ENCODE measurements at regions not wholly inside any gene's neighbourhood (a gene's known extent, or its start where the extent isn't known, plus 50 kb on each side); places are given as distances from the start of the nearest gene placed in this dataset.
"Not testable (repeated sequence)": the region's sequence is repeated elsewhere in the genome, so short reads cannot be mapped to it uniquely, and the experiment has no call there.

DNA sequence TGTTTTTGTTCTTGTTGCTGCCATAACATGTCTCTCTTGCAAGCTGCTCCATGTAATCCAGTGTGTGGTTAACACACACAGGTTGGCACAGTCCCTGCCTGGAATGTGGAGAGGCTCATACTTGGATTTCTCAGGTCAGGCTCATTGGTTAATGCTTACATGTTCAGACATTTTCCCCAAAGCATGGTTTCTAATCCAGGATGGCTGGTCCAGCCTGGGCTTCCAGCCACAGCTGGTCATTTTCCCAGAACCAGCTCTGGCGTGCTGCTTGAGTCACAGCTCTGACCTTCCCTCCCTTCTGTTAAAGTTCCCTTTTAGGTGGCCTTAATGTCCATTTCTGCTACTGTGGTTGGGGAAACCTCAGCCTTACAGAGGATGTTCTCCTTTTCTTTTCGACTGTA is 294.3 kb downstream of the TAF11L14 start:
- no peak for DNase-seq
- in situ Hi-C loops (cut with MboI; ENCODE audit: low pct_unique_long_range_greater_than_20kb, low sequenced_read_pairs): no loop called here

DNA sequence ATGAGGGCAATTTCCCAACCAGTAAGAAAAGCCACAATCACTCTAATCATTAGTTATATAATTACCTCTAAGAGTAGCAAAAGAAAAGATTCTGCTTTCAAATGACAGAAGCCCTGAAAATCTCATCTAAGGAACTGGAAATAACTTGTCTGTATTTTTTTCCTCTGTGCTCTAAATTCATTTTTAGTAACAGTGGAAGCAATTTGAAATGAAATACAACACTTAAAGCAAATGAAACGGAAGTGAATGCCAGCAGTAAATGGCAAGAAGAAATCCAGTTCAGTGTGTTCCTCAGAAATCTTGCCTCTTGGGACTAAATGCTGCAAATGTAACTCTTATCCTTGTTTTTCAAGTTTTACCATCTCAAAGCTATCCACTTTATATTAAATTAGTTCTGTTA is 294.9 kb downstream of the TAF11L14 start:
- in situ Hi-C loops (cut with MboI; ENCODE audit: low pct_unique_long_range_greater_than_20kb, low sequenced_read_pairs): no loop called here
- no peak for DNase-seq

DNA sequence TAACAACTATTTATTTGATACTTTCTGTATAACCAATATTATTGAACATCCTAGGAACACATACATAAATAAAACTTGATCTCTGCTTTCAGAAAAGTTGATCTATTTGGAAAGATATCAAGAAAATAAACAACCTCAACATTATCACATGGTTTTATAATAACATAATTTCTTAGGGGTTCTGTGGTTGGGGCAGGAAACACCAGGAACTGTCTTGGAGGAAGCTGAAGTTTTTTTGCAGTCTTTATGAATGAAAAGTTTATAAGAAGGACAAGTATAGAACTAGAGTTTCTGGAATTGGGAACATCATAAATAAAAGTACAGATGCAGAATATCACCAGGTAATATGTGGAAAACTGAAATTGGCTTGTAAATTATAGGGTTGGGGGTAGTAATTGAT is 296.1 kb downstream of the TAF11L14 start:
- in situ Hi-C loops (cut with MboI; ENCODE audit: low pct_unique_long_range_greater_than_20kb, low sequenced_read_pairs): no loop called here

DNA sequence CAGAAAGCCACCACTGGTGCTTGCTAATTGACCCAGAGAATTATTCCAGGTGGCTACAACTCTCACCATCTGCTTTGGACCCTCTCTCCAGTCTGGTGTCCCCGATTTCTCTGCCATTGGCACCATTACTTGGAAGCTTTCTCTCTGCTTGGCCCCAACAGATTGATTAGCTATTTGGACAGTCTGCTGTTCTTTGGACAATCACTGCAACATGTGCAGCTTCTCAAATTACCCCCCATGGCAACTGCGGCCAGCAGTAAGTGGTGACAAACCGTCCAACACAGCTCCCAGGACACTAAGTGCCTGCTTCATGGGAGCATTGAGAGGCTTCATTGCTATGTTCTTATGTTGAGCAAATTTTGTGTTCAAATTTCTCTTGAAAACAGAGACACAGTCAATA is 309.8 kb downstream of the TAF11L14 start:
- in situ Hi-C loops (cut with MboI; ENCODE audit: low pct_unique_long_range_greater_than_20kb, low sequenced_read_pairs): no loop called here
- DNase-seq: no peak

More for the DNA sequence above, 296.1 kb downstream of the TAF11L14 start:
- DNase-seq: no peak

DNA sequence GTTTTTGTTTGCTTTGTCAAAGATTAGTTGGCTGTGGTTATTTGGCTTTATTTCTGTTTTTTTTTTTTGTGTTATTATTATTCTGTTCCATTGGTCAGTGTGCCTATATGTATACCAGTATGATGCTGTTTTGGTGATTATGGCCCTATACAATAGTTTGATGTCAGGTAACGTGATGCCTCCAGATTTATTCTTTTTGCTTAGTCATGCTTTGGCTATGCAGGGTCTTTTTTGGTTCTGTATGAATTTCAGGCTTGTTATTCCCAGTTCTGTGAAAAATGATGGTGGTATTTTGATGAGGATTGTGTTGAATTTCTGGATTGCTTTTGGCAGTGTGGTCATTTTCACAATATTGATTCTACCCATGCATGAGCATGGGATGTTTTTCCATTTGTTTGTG is 312.8 kb downstream of the TAF11L14 start:
- DNase-seq: no peak
- in situ Hi-C loops (cut with MboI; ENCODE audit: low pct_unique_long_range_greater_than_20kb, low sequenced_read_pairs): no loop called here

DNA sequence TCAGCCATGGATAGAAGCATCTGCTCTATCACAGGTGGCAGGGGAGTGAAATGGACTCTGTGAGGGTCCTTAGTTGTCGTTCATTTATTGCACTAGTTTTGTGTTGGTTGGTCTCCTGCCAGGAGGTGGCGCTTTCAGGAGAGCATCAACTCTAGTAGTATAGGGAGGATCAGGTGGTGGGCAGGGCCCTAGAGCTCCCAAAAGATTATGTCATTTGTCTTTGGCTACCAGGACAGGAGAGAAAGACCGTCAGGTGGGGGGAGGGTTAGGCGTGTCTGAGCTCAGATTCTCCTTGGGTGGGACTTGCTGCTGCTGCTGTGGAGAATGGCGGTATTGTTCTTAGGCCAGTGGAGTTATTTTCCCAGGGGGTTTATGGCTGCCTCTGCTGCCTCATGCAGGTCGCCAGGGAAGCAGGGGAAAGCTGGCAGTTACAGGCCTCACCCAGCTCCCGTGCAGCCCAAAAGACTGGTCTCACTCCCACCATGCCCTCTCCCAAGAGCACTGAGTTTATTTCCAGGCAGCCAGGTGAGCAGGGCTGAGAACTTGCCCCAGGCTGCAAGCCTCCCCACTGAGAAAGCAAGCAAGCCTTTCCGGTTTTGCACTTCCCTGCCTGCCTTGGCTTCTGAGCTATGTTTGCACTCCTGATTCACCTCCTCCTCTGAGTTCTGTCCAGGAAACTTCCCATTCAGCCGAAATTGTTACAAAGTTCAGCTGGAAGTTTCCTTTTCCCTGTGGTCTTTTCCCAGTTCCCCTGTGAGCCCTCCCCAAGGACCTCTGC is 317.3 kb downstream of the TAF11L14 start:
- in situ Hi-C loops (cut with MboI; ENCODE audit: low pct_unique_long_range_greater_than_20kb, low sequenced_read_pairs): no loop called here
- DNase-seq: peak; percentile 17

DNA sequence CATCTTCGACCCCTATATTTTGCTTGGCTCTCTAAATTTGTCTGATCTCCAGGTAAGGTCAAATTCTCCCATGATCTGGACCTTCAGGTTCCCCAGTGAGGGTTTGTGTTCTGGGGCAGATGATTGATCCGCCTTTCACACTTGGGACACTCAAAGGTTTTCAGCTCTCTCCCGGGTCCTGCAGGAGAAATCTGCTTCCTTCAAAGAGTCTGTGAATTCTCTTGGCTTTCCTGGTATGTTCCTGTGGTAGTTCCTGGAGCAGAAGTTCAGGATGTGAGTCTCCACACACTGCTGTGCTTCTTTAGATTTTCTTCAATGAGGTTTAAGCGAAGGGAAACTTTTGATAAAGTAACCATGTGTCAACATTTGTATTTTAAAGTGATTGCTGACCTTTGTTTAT is 318.0 kb downstream of the TAF11L14 start:
- no peak for DNase-seq
- in situ Hi-C loops (cut with MboI; ENCODE audit: low pct_unique_long_range_greater_than_20kb, low sequenced_read_pairs): no loop called here

DNA sequence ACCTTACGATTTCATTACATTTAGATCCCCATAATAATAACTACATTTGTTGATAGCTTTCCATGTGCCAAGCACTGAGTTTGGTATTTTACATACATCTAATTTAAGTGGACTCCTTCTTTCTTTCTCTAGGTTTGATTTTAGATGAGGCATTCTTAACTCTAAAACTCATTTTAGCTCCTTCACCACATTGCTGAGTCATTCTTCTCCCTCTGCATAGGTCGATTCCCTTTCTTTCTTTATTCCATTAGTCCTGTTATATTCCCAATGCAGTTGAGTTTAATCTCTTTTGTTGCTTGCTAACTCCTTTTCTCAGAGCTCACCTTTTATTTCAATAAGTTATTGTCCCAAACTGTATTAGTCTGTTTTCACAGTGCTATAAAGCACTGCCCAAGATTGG is 329.8 kb downstream of the TAF11L14 start:
- in situ Hi-C loops (cut with MboI; ENCODE audit: low pct_unique_long_range_greater_than_20kb, low sequenced_read_pairs): no loop called here
- no peak for DNase-seq

DNA sequence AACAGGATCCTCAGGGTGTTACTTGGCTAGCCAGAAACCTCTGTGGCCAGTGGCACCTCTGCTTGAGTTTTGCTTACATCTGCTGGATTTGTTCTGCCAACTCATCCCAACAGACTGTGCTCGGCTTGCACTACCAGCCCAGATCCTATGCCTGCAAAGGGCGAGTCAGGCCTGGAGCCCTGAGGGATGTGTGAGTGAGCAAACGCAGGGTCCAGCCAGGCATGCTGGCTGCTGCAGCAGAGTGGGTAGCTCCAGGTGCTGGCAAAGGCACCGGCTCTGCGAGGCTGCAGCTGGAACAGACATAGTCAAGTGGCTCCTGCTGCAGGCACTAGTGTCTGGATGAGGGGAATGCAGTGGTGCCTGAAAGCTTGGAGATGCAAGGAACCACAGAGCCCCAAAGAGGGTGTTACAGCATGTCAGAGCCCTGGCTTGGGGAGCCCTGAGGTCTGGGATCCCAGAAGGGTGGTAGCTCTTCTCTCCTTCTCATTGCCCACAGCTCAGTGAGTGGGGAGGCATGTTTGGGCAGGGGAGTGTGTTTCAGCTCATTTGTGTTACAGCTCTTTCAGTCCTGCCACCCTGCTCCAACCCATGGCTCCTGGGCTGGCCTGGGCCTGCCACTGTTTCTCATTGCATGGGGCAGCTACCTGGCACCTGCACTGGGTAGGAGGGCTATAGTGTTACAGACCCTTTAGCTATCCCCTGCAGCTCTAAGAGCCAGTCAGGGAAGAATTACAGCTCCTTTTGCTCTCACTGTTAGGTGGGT is 332.6 kb downstream of the TAF11L14 start:
- in situ Hi-C loops (cut with MboI; ENCODE audit: low pct_unique_long_range_greater_than_20kb, low sequenced_read_pairs): no loop called here
- DNase-seq: no peak

DNA sequence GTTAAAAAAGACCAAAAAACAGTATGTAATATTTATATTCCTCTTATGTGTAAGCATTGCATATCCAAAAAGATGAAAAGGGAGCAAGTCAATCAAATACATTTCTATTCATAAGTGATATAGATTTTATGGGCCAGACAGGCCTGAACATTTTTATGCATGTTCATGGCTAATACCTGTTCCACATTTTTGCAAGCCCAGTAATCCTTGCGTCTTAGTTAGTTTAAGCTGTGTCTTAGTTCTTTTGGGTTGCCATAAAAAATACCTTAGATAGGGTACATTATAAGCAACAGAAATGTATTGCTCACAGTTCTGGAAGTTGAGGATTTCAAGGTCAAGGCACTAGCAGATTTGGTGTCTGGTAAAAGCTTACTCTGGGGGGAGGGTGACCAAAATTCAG is 342.1 kb downstream of the TAF11L14 start:
- in situ Hi-C loops (cut with MboI; ENCODE audit: low pct_unique_long_range_greater_than_20kb, low sequenced_read_pairs): no loop called here
- DNase-seq: no peak

DNA sequence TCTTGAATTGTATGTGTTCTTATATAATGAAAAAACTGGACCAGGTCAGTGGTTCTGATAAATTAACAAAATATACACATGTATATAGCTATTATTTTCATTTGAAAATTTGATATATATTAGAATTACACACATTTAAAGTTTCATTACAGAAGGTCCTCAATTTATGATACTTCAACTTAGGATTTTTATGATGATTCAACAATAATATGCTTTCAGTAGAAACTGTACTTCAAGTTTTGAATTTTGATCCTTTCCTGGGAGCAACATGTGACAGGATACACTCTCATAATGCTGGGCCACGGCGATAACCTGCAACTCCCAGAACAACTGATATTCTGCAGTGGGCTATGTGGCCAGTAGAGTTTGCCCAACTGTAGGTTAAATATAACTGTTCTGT is 344.7 kb downstream of the TAF11L14 start:
- in situ Hi-C loops (cut with MboI; ENCODE audit: low pct_unique_long_range_greater_than_20kb, low sequenced_read_pairs): no loop called here
- no peak for DNase-seq

DNA sequence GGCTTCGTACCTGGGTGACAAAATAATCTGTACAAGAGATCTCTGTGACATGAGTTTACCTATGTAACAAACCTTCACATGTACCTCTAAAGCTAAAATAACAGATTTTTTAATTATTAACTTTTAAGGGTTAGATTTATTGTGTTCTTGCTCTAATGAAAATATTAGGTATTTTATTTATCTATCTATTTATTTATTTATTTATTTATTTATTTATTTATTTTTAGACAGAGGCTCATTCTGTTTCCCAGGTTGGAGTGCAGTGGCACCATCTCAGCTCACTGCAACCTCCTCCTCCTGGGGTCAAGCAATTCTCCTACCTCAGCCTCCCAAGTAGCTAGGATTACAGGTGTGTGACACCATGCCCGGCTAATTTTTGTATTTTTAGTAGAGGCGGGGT is 348.4 kb downstream of the TAF11L14 start:
- in situ Hi-C loops (cut with MboI; ENCODE audit: low pct_unique_long_range_greater_than_20kb, low sequenced_read_pairs); DNase-seq: not testable (repeated sequence)

DNA sequence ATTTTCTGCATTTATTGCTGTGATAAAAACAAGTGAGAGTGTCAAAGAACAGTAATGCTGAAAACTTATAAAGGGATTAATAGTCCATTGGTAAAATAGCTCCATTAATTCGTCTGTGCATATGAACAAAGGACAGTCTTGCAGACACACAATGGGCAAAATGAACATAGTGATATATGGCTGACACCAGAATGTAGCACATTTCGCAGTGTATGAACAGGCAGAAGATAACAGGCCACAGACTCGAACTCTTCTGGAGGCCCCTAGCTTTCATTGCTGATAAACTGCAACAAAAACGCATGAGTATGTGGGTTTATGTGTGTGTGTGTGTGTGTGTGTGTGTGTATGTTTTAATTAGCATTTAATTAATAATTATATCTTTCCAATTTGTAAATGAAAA is 354.8 kb downstream of the TAF11L14 start:
- DNase-seq: no peak
- in situ Hi-C loops (cut with MboI; ENCODE audit: low pct_unique_long_range_greater_than_20kb, low sequenced_read_pairs): no loop called here

DNA sequence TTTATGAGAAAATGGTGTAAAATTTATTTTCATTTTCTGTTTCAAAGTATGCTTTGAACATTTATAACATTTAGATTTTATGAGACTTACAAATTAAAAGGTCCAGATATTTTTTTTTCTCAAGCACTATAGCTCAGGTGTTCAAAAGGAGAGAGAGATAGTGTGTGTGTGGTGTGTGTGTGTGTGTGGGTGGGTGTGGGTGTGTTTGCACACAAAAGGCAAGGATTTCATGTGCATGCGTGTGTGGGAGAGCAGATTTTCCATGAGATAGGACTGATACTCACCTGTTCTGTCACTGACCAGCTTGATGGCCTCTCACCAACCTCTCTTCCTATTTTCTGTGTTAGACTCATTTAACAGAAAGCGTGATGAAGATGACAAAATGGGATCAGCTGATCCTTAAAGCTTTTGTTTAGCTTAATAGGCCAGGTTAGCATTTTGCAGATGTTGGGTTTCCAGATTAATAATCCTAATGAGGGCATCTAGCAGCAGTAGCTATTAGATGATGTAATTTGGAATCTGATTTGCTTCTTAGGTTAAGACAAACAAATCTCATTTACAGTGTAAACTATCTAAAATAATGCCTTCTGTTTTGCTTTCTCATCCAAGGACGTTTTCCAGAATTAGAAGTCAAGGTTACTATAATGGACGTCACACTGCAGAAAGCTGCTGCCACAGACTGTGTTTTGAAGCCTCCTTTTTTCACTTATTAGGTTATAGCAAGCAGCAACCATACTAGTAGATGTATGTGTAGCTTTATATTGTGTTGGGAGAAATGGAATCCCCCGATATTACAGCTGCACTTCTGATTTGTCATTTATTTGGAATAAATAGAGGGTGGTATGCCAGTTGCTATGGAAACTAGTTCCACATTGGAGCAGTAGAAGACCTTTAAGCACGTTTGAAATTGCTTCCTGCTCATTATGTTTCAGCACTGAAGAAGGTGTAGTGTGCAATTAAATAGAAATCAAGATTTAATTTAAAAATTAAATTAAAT is 355.6 kb downstream of the TAF11L14 start:
- in situ Hi-C loops (cut with MboI; ENCODE audit: low pct_unique_long_range_greater_than_20kb, low sequenced_read_pairs): no loop called here
- no peak for DNase-seq

DNA sequence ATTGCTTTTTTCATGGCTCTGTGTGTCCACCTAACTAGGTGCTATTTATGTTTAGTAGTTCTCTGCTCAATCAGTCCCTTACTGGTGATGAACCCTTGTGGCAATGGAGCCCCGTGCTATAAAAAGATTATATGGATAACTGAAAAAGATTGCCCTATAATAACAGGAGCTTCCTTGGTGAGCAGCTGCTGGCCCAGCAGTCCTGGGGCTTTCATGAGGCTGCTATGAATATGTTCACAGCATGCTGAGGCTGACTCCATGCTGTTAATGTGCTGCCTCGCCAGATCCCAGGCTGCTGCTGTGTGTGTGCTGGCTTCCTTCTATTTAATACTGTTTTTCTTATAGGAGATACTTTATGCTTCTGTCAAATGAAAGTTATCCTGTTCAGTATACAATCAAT is 357.5 kb downstream of the TAF11L14 start:
- no peak for DNase-seq
- in situ Hi-C loops (cut with MboI; ENCODE audit: low pct_unique_long_range_greater_than_20kb, low sequenced_read_pairs): no loop called here

DNA sequence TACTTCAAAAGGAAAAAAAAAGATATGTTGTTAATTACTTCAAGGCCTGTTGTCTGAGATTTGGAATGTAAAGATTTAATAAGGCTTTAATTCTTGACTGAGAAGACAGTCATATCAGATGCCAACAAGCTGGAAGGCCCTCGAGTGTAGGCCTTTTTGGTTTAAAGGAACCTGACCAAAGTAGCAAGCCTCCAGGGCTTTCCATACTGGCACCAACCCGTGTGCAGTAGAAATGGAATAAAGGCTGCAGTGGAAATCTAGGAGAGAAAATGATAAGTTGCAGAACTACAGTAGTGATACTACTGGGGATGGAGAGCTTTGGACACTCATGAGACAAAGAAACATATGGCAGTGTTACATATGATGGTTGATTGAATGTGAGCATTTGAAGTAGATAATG is 358.0 kb downstream of the TAF11L14 start:
- DNase-seq: no peak
- in situ Hi-C loops (cut with MboI; ENCODE audit: low pct_unique_long_range_greater_than_20kb, low sequenced_read_pairs): no loop called here

DNA sequence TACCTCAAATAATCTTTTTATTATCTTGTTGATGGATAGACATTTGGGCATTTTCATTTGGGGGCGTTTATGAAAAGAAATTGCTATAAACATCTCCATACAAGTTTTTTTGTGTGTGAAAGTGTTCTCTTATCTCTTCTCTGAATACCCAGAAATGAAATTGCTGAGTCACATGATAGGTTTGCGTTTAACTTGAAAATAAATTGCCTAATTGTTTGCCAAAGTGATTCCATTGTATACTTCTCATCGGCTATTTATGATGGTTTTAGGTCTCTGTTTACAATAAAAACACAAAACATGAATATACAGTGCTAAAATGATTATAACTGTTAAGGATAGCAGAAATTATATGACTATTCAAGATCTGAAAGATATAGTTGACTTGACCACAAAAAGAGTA is 361.7 kb downstream of the TAF11L14 start:
- DNase-seq: no peak
- in situ Hi-C loops (cut with MboI; ENCODE audit: low pct_unique_long_range_greater_than_20kb, low sequenced_read_pairs): no loop called here

DNA sequence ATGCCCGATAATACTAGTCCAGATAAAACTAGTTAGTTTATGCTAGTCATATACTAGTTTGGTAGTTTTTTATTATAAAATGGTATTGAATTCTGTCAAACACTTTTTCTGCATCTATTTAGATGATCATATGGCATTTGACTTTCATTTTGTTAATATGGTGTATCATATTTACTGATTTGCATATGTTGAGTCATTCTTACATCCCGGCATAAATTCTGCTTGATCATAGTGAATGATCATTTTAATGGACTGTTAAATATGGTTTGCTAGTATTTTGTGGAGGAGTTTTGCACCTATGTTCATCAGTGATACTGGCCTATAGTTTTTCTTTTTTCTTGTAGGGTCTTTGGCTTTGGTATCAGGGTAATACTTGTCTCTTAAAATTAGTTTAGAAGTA is 365.6 kb downstream of the TAF11L14 start:
- DNase-seq: no peak
- in situ Hi-C loops (cut with MboI; ENCODE audit: low pct_unique_long_range_greater_than_20kb, low sequenced_read_pairs): no loop called here

DNA sequence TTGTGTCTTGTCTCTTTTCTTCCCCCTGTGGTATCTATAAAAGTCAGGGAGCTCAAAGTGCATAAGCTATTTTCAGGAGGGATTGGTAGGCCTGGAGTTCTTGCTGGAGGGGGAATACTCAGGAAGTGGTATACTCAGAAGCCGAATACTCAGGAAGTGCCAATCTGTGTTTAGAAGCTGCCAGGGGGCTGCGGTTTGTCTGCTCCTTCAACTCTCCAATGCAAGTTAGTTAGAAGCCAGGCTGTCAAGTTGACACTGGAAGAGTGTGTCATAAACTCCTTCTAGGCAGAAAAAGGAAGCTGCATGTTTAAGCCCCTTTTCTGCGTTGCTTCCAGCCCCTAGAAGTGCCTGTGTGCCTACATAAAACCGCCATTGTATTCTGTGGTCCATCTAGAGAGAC is 366.5 kb downstream of the TAF11L14 start:
- in situ Hi-C loops (cut with MboI; ENCODE audit: low pct_unique_long_range_greater_than_20kb, low sequenced_read_pairs): no loop called here
- DNase-seq: peak; percentile 81

DNA sequence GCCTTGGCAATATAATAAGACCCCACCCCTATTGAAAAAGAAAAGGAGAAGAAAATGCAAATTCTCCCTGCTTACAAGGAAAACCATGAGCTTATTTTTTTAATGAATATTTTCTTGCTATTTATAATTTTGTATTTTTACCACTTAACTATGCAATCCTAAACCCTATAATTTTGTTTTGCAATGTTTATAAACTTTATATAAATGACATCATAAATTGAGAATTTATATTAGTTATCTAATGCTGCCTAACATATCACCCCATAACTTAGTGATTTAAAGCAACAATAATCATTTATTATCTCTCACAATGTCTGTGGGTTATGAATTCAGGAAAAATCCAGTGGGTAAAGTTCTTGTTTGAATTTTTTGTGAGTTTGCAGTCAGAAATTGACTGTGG is 369.1 kb downstream of the TAF11L14 start:
- in situ Hi-C loops (cut with MboI; ENCODE audit: low pct_unique_long_range_greater_than_20kb, low sequenced_read_pairs): no loop called here
- DNase-seq: no peak

Measured in KBM-7 (cell line).